ENCODE measurements at regions not wholly inside any gene's neighbourhood (a gene's known extent, or its start where the extent isn't known, plus 50 kb on each side); places are given as distances from the start of the nearest gene placed in this dataset.

- TF ChIP-seq, protein P1, sequence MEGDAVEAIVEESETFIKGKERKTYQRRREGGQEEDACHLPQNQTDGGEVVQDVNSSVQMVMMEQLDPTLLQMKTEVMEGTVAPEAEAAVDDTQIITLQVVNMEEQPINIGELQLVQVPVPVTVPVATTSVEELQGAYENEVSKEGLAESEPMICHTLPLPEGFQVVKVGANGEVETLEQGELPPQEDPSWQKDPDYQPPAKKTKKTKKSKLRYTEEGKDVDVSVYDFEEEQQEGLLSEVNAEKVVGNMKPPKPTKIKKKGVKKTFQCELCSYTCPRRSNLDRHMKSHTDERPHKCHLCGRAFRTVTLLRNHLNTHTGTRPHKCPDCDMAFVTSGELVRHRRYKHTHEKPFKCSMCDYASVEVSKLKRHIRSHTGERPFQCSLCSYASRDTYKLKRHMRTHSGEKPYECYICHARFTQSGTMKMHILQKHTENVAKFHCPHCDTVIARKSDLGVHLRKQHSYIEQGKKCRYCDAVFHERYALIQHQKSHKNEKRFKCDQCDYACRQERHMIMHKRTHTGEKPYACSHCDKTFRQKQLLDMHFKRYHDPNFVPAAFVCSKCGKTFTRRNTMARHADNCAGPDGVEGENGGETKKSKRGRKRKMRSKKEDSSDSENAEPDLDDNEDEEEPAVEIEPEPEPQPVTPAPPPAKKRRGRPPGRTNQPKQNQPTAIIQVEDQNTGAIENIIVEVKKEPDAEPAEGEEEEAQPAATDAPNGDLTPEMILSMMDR (IDR thresholded peaks at IDR 0.05 in 4 of 5, conservative IDR thresholded peaks at IDR 0.05 in 1 of 5): no peak
- TF ChIP-seq POLR2A (IDR thresholded peaks at IDR 0.05): no peak
Measured at GRCh38 chr1:69082312-69082711, 485.4 kb upstream of the LRRC7 start.

Measured in gastrocnemius medialis (tissue), 4 donors.